ENCODE measurements at regions not wholly inside any gene's neighbourhood (a gene's known extent, or its start where the extent isn't known, plus 50 kb on each side); places are given as distances from the start of the nearest gene placed in this dataset.
"Not testable (repeated sequence)": the region's sequence is repeated elsewhere in the genome, so short reads cannot be mapped to it uniquely, and the experiment has no call there.

- DNase-seq (no peak), ATAC-seq (no peak)
- Histone ChIP-seq H3K27ac (no peak overlapping the region), H3K4me3 (no peak overlapping the region), H3K9me3 (no peaks in the 10 kb centered on the region), H3K36me3 (ENCODE audit: insufficient read depth in 1 of 2, low read depth in 1 of 2) (no peaks in the 10 kb centered on the region), H3K27me3 (ENCODE audit: insufficient read depth in 3 of 3, low read length in 2 of 3) (no peaks in the 10 kb centered on the region), H3K4me1 (no peaks in the 10 kb centered on the region)
- intact Hi-C loops (cut with DNase I) = no loop called here
- no peak for TF ChIP-seq CTCF (IDR thresholded peaks at IDR 0.05)
These were observed 507.2 kb upstream of the ANO3 start for GRCh38 chr11:25824688-25825087.

- DNase-seq; H3K4me3 ChIP-seq; H3K9me3 ChIP-seq; H3K4me1 ChIP-seq; H3K27ac ChIP-seq; H3K27me3 ChIP-seq (ENCODE audit: insufficient read depth in 3 of 3, low read length in 2 of 3); H3K36me3 ChIP-seq (ENCODE audit: insufficient read depth in 1 of 2, low read depth in 1 of 2); intact Hi-C loops (cut with DNase I); ATAC-seq: not testable (repeated sequence)
- WGBS, 3 donors = 88 to 92% (median 89%) methylated on average over 10 of the region's 10 CpGs
These were observed 500.4 kb upstream of the ANO3 start for GRCh38 chr11:25831485-25831884.

GRCh38 chr11:25838918-25839625, 492.9 kb upstream of the ANO3 start:
- WGBS, 3 donors = 53 to 63% (median 59%) methylated on average over 6 of the region's 6 CpGs
- no peak for DNase-seq
- ATAC-seq = no peak
- TF ChIP-seq CTCF (IDR thresholded peaks at IDR 0.05) = no peak
- Histone ChIP-seq H3K4me3 (no peak overlapping the region), H3K4me1 (no peaks in the 10 kb centered on the region), H3K27ac (no peak overlapping the region), H3K36me3 (ENCODE audit: insufficient read depth in 1 of 2, low read depth in 1 of 2) (no peaks in the 10 kb centered on the region), H3K27me3 (ENCODE audit: insufficient read depth in 3 of 3, low read length in 2 of 3) (no peaks in the 10 kb centered on the region), H3K9me3 (no peaks in the 10 kb centered on the region)
- intact Hi-C loops (cut with DNase I) = no loop called here

DNA sequence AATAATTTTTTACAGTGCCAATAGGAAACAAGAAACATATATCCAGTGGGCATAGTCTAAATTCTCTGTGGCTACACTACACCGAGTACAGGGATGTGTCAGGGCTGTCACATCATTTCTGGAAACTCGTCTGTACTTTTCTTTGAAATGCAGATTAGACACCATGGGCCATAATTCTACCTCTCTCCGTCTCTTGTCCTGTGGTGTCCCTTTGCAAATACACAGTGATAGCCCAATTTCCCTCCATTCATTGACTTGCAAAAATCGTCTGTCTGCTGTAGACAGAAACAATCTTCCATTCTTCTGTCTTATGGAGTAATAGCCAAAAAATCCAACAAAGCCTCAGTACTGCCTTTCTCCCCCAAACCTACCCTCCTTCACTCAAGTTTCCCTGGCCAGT, 487.1 kb upstream of the ANO3 start:
- DNase-seq (no peak), ATAC-seq (no peak)
- Histone ChIP-seq H3K9me3 (no peaks in the 10 kb centered on the region), H3K27me3 (ENCODE audit: insufficient read depth in 3 of 3, low read length in 2 of 3) (no peaks in the 10 kb centered on the region), H3K27ac (no peak overlapping the region), H3K36me3 (ENCODE audit: insufficient read depth in 1 of 2, low read depth in 1 of 2) (no peaks in the 10 kb centered on the region), H3K4me1 (no peaks in the 10 kb centered on the region), H3K4me3 (no peak overlapping the region)
- WGBS, 3 donors = 66 to 86% (median 67%) methylated on average over 4 of the region's 4 CpGs
- intact Hi-C loops (cut with DNase I) = no loop called here
- no peak for TF ChIP-seq CTCF (IDR thresholded peaks at IDR 0.05)

DNA sequence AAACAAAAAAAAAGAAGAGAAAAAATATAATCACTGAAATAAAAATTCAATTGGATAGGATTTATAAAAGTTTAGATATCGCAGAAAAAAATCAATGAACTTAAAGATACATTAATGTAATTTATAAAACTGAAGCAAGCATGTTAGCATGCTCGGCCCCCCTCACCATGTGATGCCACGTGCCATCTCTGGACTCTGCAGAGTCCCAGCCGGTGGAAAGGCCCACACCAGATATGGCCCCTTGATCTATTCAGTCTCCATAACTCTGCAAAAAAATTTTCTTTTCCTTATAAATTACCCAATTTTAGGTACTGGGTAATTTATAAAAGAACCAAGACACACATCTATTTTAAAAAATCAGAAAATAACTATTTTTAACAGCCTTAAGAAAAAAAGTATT, 476.0 kb upstream of the ANO3 start:
- intact Hi-C loops (cut with DNase I) = no loop called here
- no peak overlapping the region for H3K27ac ChIP-seq
- no peaks in the 10 kb centered on the region for H3K9me3 ChIP-seq
- no peak overlapping the region for H3K4me3 ChIP-seq
- TF ChIP-seq CTCF (IDR thresholded peaks at IDR 0.05) = no peak
- H3K4me1 ChIP-seq = peaks cover 2% of the 10 kb centered on the region
- no peak for DNase-seq
- H3K36me3 ChIP-seq (ENCODE audit: insufficient read depth in 1 of 2, low read depth in 1 of 2) = no peaks in the 10 kb centered on the region
- no peak for ATAC-seq
- 92 to 98% (median 95%) methylated on average over 4 of the region's 4 CpGs for WGBS, 3 donors
- H3K27me3 ChIP-seq (ENCODE audit: insufficient read depth in 3 of 3, low read length in 2 of 3) = no peaks in the 10 kb centered on the region
